ENCODE measurements at regions not wholly inside any gene's neighbourhood (a gene's known extent, or its start where the extent isn't known, plus 50 kb on each side); places are given as distances from the start of the nearest gene placed in this dataset.

GRCh38 chr2:554444-554843 lies 122.8 kb downstream of the TMEM18 start:
- TF ChIP-seq, protein P1, sequence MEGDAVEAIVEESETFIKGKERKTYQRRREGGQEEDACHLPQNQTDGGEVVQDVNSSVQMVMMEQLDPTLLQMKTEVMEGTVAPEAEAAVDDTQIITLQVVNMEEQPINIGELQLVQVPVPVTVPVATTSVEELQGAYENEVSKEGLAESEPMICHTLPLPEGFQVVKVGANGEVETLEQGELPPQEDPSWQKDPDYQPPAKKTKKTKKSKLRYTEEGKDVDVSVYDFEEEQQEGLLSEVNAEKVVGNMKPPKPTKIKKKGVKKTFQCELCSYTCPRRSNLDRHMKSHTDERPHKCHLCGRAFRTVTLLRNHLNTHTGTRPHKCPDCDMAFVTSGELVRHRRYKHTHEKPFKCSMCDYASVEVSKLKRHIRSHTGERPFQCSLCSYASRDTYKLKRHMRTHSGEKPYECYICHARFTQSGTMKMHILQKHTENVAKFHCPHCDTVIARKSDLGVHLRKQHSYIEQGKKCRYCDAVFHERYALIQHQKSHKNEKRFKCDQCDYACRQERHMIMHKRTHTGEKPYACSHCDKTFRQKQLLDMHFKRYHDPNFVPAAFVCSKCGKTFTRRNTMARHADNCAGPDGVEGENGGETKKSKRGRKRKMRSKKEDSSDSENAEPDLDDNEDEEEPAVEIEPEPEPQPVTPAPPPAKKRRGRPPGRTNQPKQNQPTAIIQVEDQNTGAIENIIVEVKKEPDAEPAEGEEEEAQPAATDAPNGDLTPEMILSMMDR (IDR thresholded peaks at IDR 0.05) = no peak
- no peak for TF ChIP-seq POLR2A (IDR thresholded peaks at IDR 0.05)

All from vagina (tissue), 2 donors.